Fibroblast of skin of back (primary cell): ENCODE measurements at regions not wholly inside any gene's neighbourhood (a gene's known extent, or its start where the extent isn't known, plus 50 kb on each side); places are given as distances from the start of the nearest gene placed in this dataset.
A peak's percentile ranks its signal among the peaks of the same experiment; 100 is the strongest.
"Not testable (repeated sequence)": the region's sequence is repeated elsewhere in the genome, so short reads cannot be mapped to it uniquely, and the experiment has no call there.

Experiments used
- DNase-seq: peaks from one replicate; pipeline ENCODE4 v3.0.0-alpha.2; 2013

DNA sequence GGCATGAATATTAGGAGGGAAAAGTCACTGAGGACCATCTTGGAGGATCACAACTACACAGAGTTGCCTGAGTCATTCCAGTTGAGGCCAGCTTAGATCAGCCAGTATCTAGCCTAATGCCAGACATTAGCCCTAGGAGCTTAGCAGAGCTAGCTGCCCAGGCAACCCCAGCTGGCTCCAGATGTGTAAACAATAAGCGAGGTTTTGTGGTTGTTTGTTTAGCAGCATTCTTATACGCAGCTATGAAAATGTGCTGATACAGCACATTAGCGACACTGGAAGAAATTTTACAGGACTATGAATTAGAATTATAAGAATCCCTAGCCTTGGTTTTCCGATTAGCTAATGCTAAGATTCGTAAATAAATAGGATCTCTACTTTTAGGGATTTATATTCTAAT lies 59.3 kb downstream of the BTBD3 start:
- DNase-seq = no peak

DNA sequence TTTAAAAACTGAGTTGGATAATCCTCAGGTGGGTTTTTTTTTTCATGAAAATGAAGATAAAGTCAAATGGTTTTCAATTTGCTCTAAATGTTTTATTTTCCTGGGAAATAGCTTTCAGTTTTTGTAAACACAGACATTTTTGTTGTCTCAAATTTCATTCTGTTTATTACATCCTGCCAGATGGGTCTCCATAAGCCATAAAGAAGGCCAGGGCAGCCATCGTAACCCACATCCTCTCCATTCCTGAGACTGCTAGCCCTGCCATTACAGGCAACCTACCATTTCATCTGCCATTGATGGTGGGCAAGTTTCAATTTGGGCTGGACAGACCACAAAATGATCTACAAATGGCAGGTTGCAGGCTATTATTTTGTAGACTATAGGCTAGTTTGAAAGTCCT lies 60.8 kb downstream of the BTBD3 start:
- no peak for DNase-seq

DNA sequence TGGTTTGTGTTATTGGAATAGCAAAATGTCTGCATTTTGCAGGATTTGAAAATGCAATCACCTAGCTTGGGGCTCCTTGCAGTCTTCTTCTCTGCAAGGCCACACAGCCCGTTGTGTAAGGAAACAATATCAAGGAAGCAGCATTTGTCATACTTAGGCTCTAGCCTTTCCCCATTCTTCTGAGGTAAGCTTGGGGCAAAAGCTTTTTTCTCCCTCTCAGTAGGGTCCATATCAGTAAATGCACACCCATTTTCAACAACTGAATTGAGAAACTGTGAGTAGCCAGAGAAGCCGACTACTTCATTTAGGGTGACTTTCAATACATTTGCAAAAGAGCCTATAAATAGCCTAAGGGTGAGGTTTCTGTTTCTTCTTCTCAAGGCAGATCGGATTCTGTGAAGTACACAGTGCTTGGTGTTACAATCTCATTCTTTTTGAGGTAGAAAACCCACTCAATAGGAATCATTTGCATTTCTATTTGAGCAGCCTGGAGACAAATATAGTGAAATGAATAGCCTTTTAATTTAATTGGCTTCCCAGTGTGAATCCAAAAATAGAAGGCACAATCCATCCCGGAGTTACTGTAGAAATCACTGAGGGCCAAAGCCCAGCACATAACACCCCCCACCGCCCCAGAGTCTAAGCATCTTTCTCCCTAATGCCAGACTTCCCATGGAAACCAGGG lies 61.8 kb downstream of the BTBD3 start:
- no peak for DNase-seq

DNA sequence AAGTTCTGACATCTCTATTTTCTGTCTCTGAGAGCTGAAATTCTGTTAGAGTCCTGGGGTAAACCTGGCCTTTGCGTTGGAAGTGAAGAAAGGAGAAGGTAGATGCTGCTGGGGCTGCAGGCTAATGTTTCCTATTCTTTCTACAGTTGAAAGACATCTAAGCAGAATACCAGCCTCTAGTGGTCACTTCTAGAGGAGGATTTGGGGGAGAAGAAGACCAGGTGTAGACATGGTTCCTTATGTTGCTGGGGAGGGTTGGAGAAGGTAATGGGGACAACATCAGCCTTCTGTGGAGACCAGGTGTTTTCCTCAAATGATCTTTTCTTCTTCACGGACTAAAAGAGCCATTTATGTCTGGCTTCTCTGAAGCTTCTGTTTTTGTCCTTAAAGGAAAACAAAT lies 62.6 kb downstream of the BTBD3 start:
- no peak for DNase-seq

DNA sequence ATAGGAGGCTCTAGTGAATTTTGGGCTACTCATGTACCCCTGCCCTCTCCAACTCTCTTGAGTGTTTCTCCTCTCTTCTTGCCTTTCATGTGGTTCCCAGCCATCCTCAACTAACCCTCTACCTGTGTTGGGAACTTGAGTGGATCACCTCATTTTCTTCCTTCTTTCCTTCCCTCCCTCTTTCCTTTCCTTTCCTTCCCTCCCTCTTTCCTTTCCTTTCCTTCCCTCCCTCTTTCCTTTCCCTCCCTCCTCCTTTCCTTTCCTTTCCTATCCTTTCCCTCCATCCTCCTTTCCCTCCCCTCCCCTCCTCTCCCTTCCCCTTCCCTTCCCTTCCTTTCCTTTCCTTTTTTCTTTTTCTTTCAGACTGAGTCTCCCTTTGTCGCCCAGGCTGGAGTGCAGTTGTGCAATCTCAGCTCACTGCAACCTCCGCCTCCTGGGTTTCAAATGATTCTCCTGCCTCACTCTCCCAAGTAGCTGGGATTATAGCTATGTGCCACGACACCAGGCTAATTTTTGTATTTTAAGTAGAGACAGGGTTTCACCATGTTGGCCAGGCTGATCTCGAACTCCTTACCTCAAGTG lies 63.8 kb downstream of the BTBD3 start:
- no peak for DNase-seq

DNA sequence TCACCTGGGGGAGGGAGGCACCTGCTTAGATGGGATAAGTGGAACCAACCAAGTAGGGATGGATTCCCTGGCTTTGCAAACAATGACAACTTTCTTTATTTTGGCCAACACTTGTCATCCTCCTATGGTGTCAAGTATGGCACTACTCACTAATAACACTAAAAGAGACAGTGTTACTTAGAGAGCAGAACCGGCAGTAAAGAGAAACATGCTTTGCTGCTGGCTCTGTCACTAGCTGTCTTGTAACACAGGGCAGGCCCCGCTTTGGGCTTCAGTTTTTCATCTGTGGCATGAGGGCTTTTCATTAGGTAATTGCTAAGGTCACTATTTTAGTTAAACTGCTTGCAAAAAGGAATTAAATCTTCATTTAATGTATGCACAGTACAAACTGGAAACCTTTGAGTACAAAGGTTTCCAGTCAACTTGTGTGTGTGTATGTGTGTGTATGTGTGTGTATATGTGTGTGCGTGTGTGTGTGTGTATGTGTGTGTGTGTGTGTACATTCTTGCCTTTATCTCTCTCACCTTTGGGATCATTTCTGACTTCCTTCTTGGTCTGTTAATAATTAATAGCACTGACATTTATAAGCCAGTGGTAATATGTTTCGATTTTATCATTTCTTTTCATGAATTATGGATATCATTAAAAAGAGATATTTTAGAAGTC lies 64.7 kb downstream of the BTBD3 start:
- DNase-seq = no peak

DNA sequence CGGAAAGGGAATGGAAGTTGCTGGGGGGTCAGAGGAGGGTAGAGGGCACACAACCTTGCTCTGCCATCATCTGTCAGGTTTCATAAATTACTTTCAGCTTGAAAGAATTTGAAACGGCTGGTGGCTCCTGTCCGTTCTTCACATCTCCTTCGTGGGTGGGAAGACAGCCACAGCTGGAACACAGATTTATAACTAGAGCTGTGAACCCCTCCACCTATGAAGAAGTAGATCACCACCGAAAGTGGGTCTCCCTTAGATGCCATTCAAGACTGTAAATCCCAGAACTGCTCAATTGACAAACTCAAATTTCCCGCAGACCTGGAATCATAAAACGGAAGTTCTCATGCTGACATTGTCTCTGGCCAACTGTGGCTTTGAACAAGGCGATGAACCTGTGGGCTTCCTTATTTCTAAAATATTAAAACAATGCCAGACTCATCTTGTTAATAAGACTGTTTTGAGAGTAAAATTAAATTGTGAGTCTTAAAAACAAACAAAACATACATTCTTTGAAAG lies 65.3 kb downstream of the BTBD3 start:
- DNase-seq = no peak

DNA sequence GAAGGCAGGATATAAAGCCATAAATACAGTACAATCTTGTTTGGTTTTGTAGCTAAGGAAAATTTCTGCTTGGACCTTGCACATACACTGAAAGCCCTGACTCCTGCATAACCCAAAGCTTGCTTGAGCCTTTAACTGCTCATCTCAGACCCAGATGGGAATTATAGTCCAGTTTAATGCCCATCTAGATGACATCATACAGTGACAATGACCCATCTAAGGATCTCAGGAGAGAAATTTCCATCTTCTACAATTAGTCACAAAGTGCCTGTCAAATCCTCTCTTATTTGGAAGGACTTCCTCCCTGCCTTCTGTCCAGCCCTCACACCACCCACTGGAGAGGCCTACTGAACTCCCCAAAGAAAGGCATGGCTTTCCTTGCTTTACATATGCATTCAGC lies 69.3 kb downstream of the BTBD3 start:
- no peak for DNase-seq

DNA sequence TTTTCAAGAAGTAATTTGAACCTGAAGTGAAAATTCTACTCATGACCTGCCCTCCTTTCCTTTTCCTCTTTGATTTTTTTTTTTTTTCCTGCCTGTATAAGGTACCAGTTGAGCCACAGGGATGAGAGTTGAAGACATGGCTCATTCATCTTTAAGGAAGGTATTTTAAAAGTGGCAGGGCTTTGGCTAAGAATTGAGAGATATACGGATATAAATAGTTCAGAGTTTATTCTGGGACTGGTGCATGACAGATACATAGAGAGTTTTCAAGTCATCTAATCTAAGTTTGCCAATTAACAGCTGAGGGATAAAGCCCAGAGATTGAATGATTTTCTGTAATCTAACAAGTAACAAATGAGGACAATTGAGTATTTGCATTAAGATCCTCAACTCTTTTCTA lies 69.8 kb downstream of the BTBD3 start:
- no peak for DNase-seq

DNA sequence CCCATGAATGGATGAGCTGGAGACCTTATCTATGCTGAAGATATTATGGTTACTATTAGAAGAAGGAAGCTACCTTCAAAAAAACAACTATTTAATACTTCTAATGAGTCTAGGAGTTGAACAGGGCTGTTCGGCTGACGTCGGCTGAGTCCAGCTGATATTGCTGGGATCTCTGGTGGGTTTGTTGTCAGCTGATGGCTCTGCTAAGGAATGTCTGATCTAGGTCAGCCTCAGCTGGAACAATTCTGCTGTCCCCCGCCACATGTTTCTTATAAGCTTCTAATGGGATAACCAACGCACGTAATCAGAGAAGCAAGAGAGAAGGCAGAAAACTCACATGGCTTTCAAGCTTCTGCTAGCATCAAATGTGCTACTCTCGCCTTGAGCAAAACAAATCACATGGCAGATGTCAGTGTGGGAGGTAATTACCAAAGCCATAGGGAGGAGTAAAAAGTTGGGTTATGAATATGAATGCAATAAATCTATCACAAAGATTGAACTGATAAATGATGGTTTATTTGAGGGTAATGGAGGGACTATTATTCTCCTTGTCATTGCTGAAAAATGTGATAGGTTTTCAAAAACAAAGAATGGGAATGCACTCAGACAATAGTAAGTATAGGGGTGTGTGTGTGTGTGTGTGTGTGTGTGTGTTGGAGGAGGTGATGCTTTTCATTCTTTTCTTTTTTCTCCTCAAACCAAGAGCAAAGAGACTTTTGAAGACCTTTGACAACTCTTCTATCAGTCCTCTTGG lies 71.5 kb downstream of the BTBD3 start:
- DNase-seq = no peak

DNA sequence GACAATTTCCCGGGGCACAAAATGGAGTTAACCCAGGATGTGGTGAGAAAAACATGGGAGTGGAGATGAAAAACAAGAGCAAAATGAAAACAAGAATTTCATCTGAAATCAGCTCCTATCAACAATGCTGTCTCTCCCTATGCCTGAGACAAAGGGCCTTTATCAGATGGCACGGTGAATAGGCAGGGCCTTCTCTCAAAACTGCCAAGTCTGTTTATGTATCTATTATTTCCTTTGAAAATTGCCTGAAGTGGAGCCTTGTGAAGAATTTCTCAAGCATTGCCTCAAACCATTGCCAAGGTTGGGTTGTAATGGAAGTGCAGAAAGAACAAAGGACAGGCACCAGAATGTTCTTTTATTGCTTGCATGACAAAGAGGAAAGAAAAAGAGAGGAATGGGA lies 74.7 kb downstream of the BTBD3 start:
- DNase-seq = no peak

DNA sequence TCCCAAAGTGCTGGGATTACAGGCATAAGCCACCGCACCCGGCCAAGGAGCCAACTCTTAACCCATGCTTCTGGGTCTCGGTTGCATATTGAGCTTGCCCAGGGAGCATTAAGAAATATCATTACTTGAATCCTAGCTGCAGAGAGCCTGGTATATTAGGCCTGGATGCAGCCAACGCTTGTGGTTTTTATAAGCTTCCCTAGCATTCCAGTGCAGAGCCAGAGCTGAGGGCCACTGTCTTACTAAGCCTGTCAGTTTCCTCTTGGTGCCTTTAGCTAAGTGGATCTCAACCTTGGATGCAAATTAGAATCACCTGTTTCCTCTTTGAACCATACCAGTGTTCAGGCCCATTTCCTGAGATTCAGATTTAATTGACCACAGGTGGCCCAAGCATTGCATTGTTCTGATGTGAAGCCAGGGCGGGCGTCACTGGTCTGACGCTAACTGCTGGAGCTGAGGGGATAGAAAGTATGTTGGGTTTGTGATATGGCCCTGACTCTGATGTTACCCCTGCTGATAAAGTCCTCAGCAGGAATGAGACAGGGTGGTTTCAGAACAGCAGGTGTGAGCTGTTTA lies 76.3 kb downstream of the BTBD3 start:
- no peak for DNase-seq

DNA sequence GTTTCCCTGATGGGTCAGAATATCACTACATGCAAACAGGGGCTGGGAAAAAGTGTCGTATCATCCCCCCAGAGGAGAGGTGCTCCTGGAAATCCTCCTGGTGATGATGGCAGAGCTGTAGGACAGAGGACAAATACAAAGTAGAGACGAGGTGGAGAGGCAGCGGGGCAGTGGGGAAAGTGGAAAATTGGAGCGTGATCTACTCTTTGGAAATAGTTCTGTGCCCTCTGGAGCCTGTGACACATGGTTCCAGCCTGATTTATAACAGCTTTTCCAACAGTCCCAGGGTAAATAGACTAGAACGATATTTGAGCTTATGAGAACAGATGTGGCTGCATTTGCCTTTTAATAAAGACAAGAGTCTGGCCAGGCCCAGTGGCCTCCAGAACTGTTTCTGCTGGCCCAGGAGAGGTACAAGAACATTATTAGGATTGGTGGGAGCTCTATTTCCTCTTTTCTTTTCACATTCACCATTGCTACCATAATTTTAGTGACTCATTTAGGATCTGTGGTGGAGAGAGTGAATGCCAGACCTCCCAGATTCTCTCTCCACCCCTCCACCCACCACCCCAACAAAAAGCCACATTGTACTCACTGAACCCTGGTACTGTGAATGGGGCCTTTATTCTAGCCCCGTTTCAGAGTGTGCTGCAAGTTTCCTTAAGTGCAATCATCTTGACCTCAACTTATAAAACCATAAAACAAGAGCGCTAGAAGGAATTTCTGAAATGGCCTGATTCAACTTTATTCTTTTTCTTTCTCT lies 78.3 kb downstream of the BTBD3 start:
- no peak for DNase-seq

DNA sequence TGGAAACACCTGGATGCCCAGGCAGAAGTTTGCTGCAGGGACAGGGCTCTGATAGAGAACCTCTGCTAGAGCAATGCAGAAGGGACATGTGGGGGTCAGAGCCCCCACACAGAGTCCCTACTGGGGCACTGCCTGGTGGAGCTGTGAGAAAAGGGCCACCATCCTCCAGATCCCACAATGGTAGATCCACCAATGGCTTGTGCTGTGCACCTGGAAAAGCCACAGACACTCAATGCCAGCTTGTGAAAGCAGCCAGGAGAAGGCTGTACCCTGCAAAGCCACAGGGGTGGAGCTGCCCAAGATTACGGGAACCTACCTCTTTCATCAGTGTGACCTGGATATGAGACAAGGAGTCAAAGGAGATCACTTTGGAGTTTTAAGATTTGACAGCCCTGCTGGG lies 87.1 kb downstream of the BTBD3 start:
- DNase-seq = not testable (repeated sequence)

DNA sequence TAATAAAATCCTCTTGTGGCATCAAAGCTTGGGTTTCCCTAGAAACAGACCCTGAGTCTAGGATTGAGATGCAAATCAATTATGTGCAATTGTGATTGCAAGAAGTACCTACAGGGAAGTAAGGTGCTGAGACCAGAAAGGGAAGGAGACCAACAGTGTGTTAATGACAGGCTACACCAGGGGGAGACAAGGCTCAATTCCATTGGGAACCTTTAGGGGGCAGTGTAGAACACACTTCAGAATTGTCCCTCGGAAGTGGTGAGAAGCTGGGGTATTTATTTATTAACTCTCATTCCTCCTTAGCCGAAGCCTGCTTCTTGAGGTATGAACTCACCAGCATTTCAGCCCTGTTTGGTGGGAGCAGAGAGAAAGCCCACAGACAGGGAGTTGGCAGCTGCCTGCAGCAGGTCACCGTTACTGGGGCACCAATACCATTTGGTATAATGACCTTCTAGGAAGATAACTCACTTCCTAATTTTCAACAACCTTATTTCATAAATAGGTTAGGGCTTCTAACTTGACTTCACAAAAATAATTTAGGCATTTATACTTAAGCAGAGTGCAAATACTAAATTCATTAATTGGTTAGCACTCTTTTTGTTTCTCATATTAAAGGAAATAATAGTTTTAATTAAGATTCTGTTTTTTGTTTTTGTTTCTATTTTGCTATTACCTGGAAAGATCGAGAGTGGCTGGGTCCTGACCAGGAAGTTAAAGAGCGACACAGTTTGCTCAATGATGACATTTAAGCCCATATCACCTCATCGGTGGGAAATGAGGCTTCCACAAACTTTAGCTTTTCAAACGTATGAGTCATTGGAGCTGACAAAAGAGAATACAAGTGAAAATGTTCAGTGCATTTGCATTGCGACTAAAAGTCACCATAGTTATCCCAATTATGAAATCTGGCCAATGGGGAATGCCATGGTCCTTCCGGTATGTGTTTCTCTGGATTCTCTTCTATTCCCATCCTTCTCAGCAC lies 94.8 kb downstream of the BTBD3 start:
- peak; percentile 27 for DNase-seq

DNA sequence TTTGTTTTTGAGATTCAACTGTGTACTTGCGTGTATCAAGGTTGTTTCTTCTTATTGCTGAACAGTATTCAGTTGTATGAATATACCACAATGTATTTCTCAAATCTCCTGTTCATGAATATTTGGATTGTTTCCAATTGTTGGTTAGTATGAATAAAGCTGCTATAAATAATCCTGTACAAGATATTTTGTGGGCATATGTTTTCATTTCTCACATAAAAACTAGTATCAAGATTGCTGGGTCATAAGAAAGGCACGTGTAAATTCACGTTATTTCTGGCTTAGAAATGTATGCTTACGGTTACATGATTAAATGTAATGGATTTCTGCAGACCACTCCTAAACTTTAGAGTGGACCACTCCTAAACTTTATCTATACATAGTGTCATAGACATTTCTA lies 96.6 kb downstream of the BTBD3 start:
- peak; percentile 30 for DNase-seq

DNA sequence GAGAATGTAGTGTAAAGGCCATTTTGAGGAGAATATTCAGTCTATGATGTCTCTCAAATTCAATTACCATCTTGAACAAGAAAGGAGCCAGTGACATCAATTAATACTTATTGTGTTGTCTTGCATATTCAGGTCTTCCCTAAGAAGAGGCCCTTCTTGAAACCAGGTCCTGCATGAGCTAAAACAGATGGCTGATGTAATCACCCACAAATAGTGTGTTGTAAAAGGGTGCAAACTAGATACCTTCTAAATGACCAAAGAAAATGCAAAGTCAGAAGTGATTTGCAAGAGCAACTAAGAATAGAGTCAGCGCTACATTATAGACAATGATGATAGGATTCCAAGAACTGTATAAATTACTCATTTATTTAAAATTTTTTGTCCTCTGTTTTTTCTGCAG lies 97.0 kb downstream of the BTBD3 start:
- DNase-seq = no peak

DNA sequence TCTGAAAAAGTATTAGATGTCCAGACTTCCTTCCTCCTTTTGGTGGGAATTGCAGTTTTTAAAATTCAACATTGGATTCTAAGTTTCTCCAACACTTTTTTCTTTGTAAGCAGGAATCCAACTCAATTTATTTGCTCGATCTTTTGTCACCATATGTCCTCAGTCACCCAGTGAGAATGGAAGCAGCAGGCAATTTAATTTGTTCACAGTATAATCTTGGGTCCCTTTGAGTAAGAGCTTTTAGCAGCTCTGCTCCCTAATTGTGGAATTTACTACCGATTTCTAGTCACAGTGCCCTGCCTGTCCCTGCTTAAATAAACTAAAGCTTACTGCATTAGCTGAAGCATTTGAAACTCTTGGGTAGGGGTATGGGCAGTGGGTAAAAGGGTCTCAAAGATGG lies 98.6 kb downstream of the BTBD3 start:
- DNase-seq = no peak

DNA sequence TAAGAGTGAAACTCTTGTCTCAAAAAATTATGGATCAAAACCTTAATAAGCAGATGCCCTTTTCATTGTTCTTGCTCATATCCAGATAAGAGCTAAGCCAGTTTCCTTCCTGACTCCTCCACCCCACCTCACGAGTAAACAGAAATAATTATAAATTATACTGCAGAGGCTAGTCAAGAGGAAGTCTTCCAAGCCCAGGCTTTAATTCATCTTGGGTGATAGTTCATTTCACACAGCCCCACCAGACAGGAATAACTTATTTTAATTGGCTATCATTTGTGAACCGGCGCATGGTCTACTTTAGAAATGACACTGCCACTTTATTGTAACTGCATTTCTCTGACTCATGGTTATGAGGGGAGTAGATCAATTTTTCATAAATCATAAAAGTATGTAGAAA lies 102.0 kb downstream of the BTBD3 start:
- no peak for DNase-seq

DNA sequence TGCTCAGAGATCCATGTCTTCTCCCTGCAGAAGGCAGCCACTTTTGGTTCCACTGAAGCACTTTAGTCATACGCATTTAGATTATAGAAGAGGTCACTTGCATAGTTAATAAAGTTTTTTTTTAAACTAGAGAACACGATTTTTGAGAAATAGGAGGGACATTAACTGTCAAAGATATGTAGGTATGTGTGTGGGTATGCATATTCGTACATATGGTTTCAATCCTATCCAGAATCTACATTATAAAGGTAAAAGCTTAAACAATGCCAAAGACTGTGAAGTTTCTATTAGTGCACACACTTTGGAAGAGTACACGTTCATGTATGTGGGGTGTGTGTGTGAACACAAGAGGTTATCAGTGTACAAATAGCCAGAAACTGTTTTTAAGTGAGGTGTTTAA lies 103.2 kb downstream of the BTBD3 start:
- DNase-seq = no peak

DNA sequence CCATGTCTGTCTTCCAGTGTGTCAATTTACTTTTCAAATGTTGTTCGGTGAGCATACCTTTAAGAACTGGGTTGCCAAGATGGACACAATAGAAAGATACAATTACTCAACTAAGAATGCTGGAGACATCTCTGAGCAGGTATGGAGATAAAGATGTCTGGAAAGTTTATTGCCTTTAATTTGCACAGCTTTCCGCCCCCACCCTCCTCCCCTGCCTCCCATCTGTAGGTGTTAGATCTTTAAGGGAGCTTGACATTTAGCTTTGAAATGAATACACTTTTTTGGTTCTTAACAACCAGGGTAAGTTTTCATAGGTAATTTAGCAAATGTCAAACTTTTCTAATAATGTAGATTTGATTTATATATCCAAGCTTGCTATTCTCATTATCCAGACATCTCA lies 104.4 kb downstream of the BTBD3 start:
- no peak for DNase-seq
